Right cardiac atrium (tissue), 5 donors: ENCODE measurements at regions not wholly inside any gene's neighbourhood (a gene's known extent, or its start where the extent isn't known, plus 50 kb on each side); places are given as distances from the start of the nearest gene placed in this dataset.

ENCODE experiments used
- ATAC-seq, 2 donors: fragments of 200-7000 bp; cut with Tn5 transposase; one replicate each; pipeline versions ENCODE4 v1.8.0 to v1.9.1; 2020; ENCODE audit warnings: moderate library complexity in 2 of 2, mild to moderate bottlenecking in 1 of 2
- DNase-seq, 3 donors: peaks; one replicate each; pipeline ENCODE4 v3.0.0-alpha.2; 2020
- H3K27ac ChIP-seq: one replicate; pipeline ENCODE4 v1.5.1; 2013; ENCODE audit warnings: mild to moderate bottlenecking, low read length, control low read depth, moderate library complexity
- H3K27me3 ChIP-seq: one replicate; pipeline ENCODE4 v1.6.1; 2013; ENCODE audit not compliant: control insufficient read depth, insufficient read depth
- H3K4me1 ChIP-seq: one replicate; pipeline ENCODE4 v1.6.1; 2013; ENCODE audit warnings: low read length; ENCODE audit not compliant: control insufficient read depth, insufficient read depth
- H3K4me3 ChIP-seq: one replicate; pipeline ENCODE4 v1.5.1; 2013; ENCODE audit warnings: low read length, control low read depth
- H3K9me3 ChIP-seq: one replicate; pipeline ENCODE4 v1.6.1; 2013; ENCODE audit warnings: low read length; ENCODE audit not compliant: control insufficient read depth
- WGBS: extraction: QIAGEN DNeasy Blood & Tissue Kit; methylation state at CpG from one replicate; pipeline ENCODE4 v1.1.7; 2013; 5-methylcytosine and 5-hydroxymethylcytosine counted together
- intact Hi-C, 4 donors: fragments of 100-400 bp; cut with DNase I; formaldehyde crosslinking; loops; one replicate each; pipeline versions ENCODE4 v1.11.0 to v1.14.0; 2022 to 2023
- donor health status: healthy with polysubstance abuse.
- donor health status: DM: no; HTN: yes; CAD: no.
- donor health status: DM: no; HTN: no; CAD: no.
- donor health status: DM: no; HTN: yes; CAD: no; lungs with severe emphysema.
- donor health status: DM: yes; HTN: yes; CAD: no.

- Histone ChIP-seq H3K27me3 (peaks cover 7% of the 10 kb centered on the region), H3K4me1 (no peaks in the 10 kb centered on the region), H3K27ac (no peak overlapping the region), H3K9me3 (no peaks in the 10 kb centered on the region), H3K4me3 (no peak overlapping the region)
- intact Hi-C loops, result no loop called here
- WGBS, result 80% methylated on average over 10 of the region's 10 CpGs
- no peak for ATAC-seq
- DNase-seq, result no peak
Observed at GRCh38 chr6:1037430-1038202, 274.3 kb upstream of the FOXQ1 start.

DNA sequence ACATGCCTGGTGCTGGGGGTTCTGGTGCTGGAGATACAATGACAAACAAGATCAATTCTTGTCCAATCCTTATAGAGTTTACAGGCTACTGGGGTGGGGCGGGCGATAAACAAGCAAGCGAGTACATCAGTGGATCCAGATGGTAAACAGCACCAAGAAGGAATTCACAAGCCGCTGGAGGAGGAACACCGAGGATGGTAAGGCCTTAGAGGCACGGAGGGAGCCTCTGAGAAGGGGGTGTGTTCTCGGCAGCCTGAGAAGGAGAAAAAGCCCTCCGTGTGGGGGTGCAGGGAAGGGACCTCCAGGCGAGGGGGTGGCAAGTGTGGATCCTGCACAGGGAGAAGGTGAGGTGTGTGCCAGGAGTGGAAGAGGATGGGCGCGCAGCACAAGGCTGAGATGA is 276.5 kb upstream of the FOXQ1 start:
- H3K9me3 ChIP-seq, result no peaks in the 10 kb centered on the region
- H3K4me1 ChIP-seq, result no peaks in the 10 kb centered on the region
- H3K27me3 ChIP-seq, result peaks cover 3% of the 10 kb centered on the region
- DNase-seq (no peak), ATAC-seq (no peak)
- WGBS, result 73% methylated on average over 11 of the region's 11 CpGs
- no peak overlapping the region for H3K4me3 ChIP-seq
- no peak overlapping the region for H3K27ac ChIP-seq
- intact Hi-C loops, result no loop called here

DNA sequence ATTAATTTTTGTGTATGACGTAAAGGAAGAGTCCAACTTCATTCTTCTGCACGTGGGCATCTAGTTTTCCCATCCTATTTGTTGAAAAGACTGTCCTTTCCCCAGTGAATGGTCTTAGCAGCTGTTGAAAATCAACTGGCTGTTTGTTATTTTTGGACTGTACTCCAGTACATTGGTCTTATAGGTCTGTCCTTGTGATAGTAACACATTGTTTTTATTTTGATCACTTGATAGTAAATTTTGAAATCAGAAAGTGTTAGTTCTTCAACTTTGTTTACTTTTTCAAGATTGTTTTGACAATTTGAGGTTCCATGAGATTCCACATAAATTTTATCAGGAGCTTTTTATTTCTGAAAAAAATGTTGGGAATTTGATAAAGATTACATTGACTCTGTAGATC is 280.2 kb upstream of the FOXQ1 start:
- DNase-seq (no peak), ATAC-seq (no peak)
- H3K4me1 ChIP-seq, result no peaks in the 10 kb centered on the region
- WGBS, result 54% methylated on average over 2 of the region's 2 CpGs
- intact Hi-C loops, result no loop called here
- no peak overlapping the region for H3K27ac ChIP-seq
- no peaks in the 10 kb centered on the region for H3K9me3 ChIP-seq
- no peaks in the 10 kb centered on the region for H3K27me3 ChIP-seq
- no peak overlapping the region for H3K4me3 ChIP-seq

- ATAC-seq, result no peak
Observed at GRCh38 chr6:1029141-1029540, 282.8 kb upstream of the FOXQ1 start.

GRCh38 chr6:1028723-1029122 is 283.2 kb upstream of the FOXQ1 start:
- ATAC-seq (no peak), DNase-seq (no peak)
- Histone ChIP-seq H3K4me1 (no peaks in the 10 kb centered on the region), H3K9me3 (no peaks in the 10 kb centered on the region), H3K27me3 (no peaks in the 10 kb centered on the region), H3K4me3 (no peak overlapping the region), H3K27ac (no peak overlapping the region)
- intact Hi-C loops, result no loop called here
- 88% methylated on average over 8 of the region's 8 CpGs for WGBS

More at GRCh38 chr6:1029141-1029540, 282.8 kb upstream of the FOXQ1 start:
- no peaks in the 10 kb centered on the region for H3K4me1 ChIP-seq
- no peak overlapping the region for H3K4me3 ChIP-seq
- no peaks in the 10 kb centered on the region for H3K9me3 ChIP-seq
- no peaks in the 10 kb centered on the region for H3K27me3 ChIP-seq
- H3K27ac ChIP-seq, result no peak overlapping the region
- intact Hi-C loops, result no loop called here
- no peak for DNase-seq
- WGBS, result 78% methylated on average over 5 of the region's 5 CpGs

DNA sequence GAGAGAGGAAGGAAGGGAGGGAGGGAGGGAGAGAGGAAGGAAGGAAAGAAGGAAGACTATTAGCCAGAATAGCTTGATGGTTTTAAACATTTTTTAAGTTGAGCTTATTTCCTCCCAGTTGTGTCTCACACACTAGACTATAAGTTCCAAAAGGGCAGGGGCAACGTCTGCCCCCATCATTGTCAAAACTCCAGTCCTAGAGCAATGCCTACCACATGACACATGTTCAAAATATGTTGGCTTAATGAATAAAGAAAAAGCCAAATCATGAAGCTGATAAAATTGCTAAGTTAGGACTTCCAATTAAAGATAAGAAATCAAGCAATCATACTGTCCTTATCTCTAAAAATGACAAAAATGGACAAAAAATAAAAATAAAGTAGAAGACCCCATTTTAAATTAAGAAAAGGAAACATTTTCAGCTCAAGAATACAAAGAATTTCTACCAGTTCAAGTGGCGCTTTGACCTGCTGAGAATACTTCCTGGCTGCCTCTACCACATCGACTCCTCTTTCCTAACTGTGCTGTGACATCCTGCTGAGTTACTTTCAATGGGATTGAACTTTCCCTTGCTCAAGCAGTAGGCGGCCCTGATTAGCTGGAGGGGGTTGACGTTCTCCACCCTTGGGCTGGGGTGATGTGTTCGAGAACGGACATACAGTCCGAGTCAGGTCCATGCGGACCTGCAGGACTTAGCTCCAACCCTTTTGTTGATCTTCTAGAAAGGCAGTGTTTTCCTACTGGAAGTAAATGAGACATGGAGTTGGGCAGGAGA is 283.9 kb upstream of the FOXQ1 start:
- DNase-seq, result no peak
- H3K9me3 ChIP-seq, result no peaks in the 10 kb centered on the region
- 75% methylated on average over 9 of the region's 9 CpGs for WGBS

GRCh38 chr6:1027109-1027794 is 284.6 kb upstream of the FOXQ1 start:
- ATAC-seq, result no peak

More for the DNA sequence above, 283.9 kb upstream of the FOXQ1 start:
- no peak for ATAC-seq
- H3K27ac ChIP-seq, result no peak overlapping the region
- no peaks in the 10 kb centered on the region for H3K4me1 ChIP-seq
- H3K27me3 ChIP-seq, result no peaks in the 10 kb centered on the region
- H3K4me3 ChIP-seq, result no peak overlapping the region
- intact Hi-C loops, result no loop called here

GRCh38 chr6:1025821-1026220 is 286.1 kb upstream of the FOXQ1 start:
- H3K4me1 ChIP-seq, result no peaks in the 10 kb centered on the region
- ATAC-seq (no peak), DNase-seq (no peak)
- H3K27ac ChIP-seq, result no peak overlapping the region
- no peaks in the 10 kb centered on the region for H3K27me3 ChIP-seq
- no peak overlapping the region for H3K4me3 ChIP-seq
- WGBS, result 89% methylated on average over 3 of the region's 3 CpGs
- no peaks in the 10 kb centered on the region for H3K9me3 ChIP-seq
- intact Hi-C loops, result no loop called here

More at GRCh38 chr6:1027109-1027794, 284.6 kb upstream of the FOXQ1 start:
- DNase-seq, result no peak
- WGBS, result 63% methylated on average over 9 of the region's 9 CpGs
- no peaks in the 10 kb centered on the region for H3K9me3 ChIP-seq
- intact Hi-C loops, result no loop called here
- H3K4me3 ChIP-seq, result no peak overlapping the region
- H3K27me3 ChIP-seq, result no peaks in the 10 kb centered on the region
- H3K27ac ChIP-seq, result no peak overlapping the region
- no peaks in the 10 kb centered on the region for H3K4me1 ChIP-seq

- WGBS, result 71% methylated on average over 9 of the region's 9 CpGs
Observed at GRCh38 chr6:1024587-1024986, 287.3 kb upstream of the FOXQ1 start.

GRCh38 chr6:1024161-1024560 is 287.7 kb upstream of the FOXQ1 start:
- DNase-seq (no peak), ATAC-seq (no peak)
- Histone ChIP-seq H3K4me1 (no peaks in the 10 kb centered on the region), H3K27ac (no peak overlapping the region), H3K9me3 (no peaks in the 10 kb centered on the region), H3K4me3 (no peak overlapping the region), H3K27me3 (no peaks in the 10 kb centered on the region)
- intact Hi-C loops, result no loop called here
- 88% methylated on average over 6 of the region's 6 CpGs for WGBS

More at GRCh38 chr6:1024587-1024986, 287.3 kb upstream of the FOXQ1 start:
- no peaks in the 10 kb centered on the region for H3K27me3 ChIP-seq
- intact Hi-C loops, result no loop called here
- DNase-seq (no peak), ATAC-seq (no peak)
- H3K4me1 ChIP-seq, result no peaks in the 10 kb centered on the region
- H3K4me3 ChIP-seq, result no peak overlapping the region
- H3K9me3 ChIP-seq, result no peaks in the 10 kb centered on the region
- no peak overlapping the region for H3K27ac ChIP-seq

GRCh38 chr6:1023229-1023628 is 288.7 kb upstream of the FOXQ1 start:
- Histone ChIP-seq H3K9me3 (no peaks in the 10 kb centered on the region), H3K4me1 (no peaks in the 10 kb centered on the region), H3K27ac (no peak overlapping the region), H3K27me3 (no peaks in the 10 kb centered on the region), H3K4me3 (no peak overlapping the region)
- ATAC-seq (no peak), DNase-seq (no peak)
- intact Hi-C loops, result no loop called here
- WGBS, result 89% methylated on average over 4 of the region's 4 CpGs
